HEK293T (cell line): ENCODE measurements at regions not wholly inside any gene's neighbourhood (a gene's known extent, or its start where the extent isn't known, plus 50 kb on each side); places are given as distances from the start of the nearest gene placed in this dataset.

ENCODE experiments used
- ARNT ChIP-seq: fragments of 450-650 bp; IDR thresholded peaks from 2 replicates; pipeline ENCODE4 v1.6.1; 2017; ENCODE audit warnings: mild to moderate bottlenecking
- BHLHE40 ChIP-seq: fragments of 450-650 bp; IDR thresholded peaks from 2 replicates; pipeline ENCODE4 v1.6.1; 2016; ENCODE audit warnings: mild to moderate bottlenecking, moderate library complexity, borderline replicate concordance
- ELF4 ChIP-seq: fragments of 450-650 bp; IDR thresholded peaks from 2 replicates; pipeline ENCODE4 v1.6.1; 2017; ENCODE audit warnings: antibody characterized with exemption
- FOXK2 ChIP-seq: fragments of 450-650 bp; IDR thresholded peaks from 2 replicates; pipeline ENCODE4 v1.6.1; 2016; ENCODE audit warnings: mild to moderate bottlenecking
- FOXM1 ChIP-seq: fragments of 450-650 bp; IDR thresholded peaks from 2 replicates; pipeline ENCODE4 v1.6.1; 2017; ENCODE audit warnings: mild to moderate bottlenecking, borderline replicate concordance
- HDGF ChIP-seq: fragments of 450-650 bp; IDR thresholded peaks from 2 replicates; pipeline ENCODE4 v1.6.1; 2017; ENCODE audit warnings: antibody characterized with exemption, borderline replicate concordance
- LEF1 ChIP-seq: fragments of 450-650 bp; IDR thresholded peaks from 2 replicates; pipeline ENCODE4 v1.6.1; 2017; ENCODE audit warnings: mild to moderate bottlenecking, borderline replicate concordance
- SP1 ChIP-seq: fragments of 450-650 bp; IDR thresholded peaks from 2 replicates; pipeline ENCODE4 v1.6.1; 2017
- SUZ12 ChIP-seq: fragments of 450-650 bp; IDR thresholded peaks from 2 replicates; pipeline ENCODE4 v1.6.1; 2016; ENCODE audit warnings: mild to moderate bottlenecking

- TF ChIP-seq FOXM1 (no peak), FOXK2 (no peak), ELF4 (no peak), SP1 (no peak), ARNT (no peak), LEF1 (no peak), BHLHE40 (no peak), SUZ12 (no peak), HDGF (no peak)
Observed at GRCh38 chr9:102740578-102740977, 254.6 kb upstream of the CYLC2 start.
